MM.1S (cell line): ENCODE measurements at regions not wholly inside any gene's neighbourhood (a gene's known extent, or its start where the extent isn't known, plus 50 kb on each side); places are given as distances from the start of the nearest gene placed in this dataset.

Experiments used
- EZH2phosphoT487 ChIP-seq: fragments of 300-600 bp; sonication (generic); IDR thresholded peaks from 2 replicates; pipeline ENCODE4 v1.6.1; 2018; ENCODE audit warnings: antibody characterized with exemption, low read length
- TF ChIP-seq, protein P1 (sequence below): fragments of 300-600 bp; sonication (generic); IDR thresholded peaks from 2 replicates; pipeline ENCODE4 v1.5.1; 2016; ENCODE audit warnings: antibody characterized with exemption, low read length, mixed read lengths

DNA sequence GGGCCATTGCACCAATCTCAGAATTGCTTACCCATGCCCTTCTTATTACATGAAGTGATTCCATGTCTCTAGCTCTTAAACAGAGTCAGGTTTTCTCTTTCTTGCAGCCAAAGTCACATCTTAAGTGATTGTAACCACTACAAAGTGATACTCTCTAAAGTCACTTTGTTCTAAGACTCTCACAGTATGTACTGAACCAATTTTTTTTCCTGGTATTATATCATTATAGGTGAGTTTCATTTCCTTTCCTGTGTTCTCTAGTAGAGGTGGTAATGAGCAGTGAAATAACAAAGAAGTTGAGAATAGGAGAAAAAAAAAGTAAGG, 66.3 kb upstream of the DARS1 start:
- TF ChIP-seq, protein P1, sequence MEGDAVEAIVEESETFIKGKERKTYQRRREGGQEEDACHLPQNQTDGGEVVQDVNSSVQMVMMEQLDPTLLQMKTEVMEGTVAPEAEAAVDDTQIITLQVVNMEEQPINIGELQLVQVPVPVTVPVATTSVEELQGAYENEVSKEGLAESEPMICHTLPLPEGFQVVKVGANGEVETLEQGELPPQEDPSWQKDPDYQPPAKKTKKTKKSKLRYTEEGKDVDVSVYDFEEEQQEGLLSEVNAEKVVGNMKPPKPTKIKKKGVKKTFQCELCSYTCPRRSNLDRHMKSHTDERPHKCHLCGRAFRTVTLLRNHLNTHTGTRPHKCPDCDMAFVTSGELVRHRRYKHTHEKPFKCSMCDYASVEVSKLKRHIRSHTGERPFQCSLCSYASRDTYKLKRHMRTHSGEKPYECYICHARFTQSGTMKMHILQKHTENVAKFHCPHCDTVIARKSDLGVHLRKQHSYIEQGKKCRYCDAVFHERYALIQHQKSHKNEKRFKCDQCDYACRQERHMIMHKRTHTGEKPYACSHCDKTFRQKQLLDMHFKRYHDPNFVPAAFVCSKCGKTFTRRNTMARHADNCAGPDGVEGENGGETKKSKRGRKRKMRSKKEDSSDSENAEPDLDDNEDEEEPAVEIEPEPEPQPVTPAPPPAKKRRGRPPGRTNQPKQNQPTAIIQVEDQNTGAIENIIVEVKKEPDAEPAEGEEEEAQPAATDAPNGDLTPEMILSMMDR = no peak
- no peak for TF ChIP-seq EZH2phosphoT487
